ENCODE measurements at regions not wholly inside any gene's neighbourhood (a gene's known extent, or its start where the extent isn't known, plus 50 kb on each side); places are given as distances from the start of the nearest gene placed in this dataset.

DNA sequence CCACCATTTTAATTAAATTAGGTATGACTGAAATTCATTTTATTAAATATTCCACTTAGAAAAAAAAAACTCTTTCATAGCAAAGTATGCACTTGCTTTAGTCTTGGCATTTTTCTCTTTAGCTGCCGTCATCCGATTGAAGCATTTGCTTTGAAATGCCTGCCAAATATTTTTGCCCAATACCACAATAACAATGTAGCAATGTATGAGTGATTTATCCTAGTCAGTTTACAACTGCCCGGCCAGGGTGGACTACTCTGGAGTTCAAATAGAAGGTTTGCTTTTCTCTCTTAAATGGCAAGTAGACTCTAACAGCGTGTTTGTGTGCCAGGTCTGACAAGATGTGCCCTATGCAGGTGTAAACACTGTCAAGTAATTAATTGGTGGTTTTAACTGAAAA, 675.3 kb upstream of the SGCG start:
- ChIA-PET CTCF (no interaction called here), POLR2A (no interaction called here)
- H3K4me1 ChIP-seq (ENCODE audit: control insufficient read depth, extremely low read depth, insufficient read depth, low read length): no peaks in the 10 kb centered on the region
- dilution Hi-C loops (cut with MboI; ENCODE audit: extremely low pct_ligation_motif_present, low sequenced_read_pairs) (no loop called here), intact Hi-C loops (cut with micrococcal nuclease) (no loop called here)
- H3K27ac ChIP-seq (ENCODE audit: insufficient read depth, low read depth, low read length): no peak overlapping the region
- FAIRE-seq: no peak
- H3K4me2 ChIP-seq (ENCODE audit: insufficient read depth, low read length): no peak overlapping the region
- no peaks in the 10 kb centered on the region for H3K79me2 ChIP-seq (ENCODE audit: control insufficient read depth, insufficient read depth, low read length)
- BruUV-seq (replicated peaks): no TSS peak
- H2AFZ ChIP-seq (ENCODE audit: low read depth, low read length): no peak overlapping the region
- H3K4me3 ChIP-seq (replicated peaks in 1 of 3; ENCODE audit: insufficient read depth in 1 of 3, low read depth in 1 of 3, low read length in 3 of 3): no peak overlapping the region
- no peak for TF ChIP-seq GATA2 (IDR thresholded peaks at IDR 0.05; ENCODE audit: insufficient read depth, insufficient read length, low read depth, low read length)
- TF ChIP-seq JUN (IDR thresholded peaks at IDR 0.05; ENCODE audit: borderline replicate concordance, insufficient read depth, insufficient read length, low read depth): no peak
- no peak for TF ChIP-seq POLR2A (IDR thresholded peaks at IDR 0.05; ENCODE audit: low read depth, low read length)
- no peak for TF ChIP-seq POLR2AphosphoS5 (IDR thresholded peaks at IDR 0.05; ENCODE audit: insufficient read depth, low read depth, low read length)
- TF ChIP-seq FOS (IDR thresholded peaks at IDR 0.05; ENCODE audit: borderline replicate concordance, insufficient read depth, low read length): no peak
- no peak for TF ChIP-seq MYC (IDR thresholded peaks at IDR 0.05; ENCODE audit: low read depth, low read length)
- TF ChIP-seq, protein P1, sequence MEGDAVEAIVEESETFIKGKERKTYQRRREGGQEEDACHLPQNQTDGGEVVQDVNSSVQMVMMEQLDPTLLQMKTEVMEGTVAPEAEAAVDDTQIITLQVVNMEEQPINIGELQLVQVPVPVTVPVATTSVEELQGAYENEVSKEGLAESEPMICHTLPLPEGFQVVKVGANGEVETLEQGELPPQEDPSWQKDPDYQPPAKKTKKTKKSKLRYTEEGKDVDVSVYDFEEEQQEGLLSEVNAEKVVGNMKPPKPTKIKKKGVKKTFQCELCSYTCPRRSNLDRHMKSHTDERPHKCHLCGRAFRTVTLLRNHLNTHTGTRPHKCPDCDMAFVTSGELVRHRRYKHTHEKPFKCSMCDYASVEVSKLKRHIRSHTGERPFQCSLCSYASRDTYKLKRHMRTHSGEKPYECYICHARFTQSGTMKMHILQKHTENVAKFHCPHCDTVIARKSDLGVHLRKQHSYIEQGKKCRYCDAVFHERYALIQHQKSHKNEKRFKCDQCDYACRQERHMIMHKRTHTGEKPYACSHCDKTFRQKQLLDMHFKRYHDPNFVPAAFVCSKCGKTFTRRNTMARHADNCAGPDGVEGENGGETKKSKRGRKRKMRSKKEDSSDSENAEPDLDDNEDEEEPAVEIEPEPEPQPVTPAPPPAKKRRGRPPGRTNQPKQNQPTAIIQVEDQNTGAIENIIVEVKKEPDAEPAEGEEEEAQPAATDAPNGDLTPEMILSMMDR (IDR thresholded peaks at IDR 0.05; ENCODE audit: extremely low read depth in 1 of 2, insufficient read depth in 1 of 2, low read depth in 1 of 2, low read length in 2 of 2): no peak
- TF ChIP-seq MAX (IDR thresholded peaks at IDR 0.05; ENCODE audit: insufficient read depth, insufficient read length): no peak
- TF ChIP-seq EZH2 (IDR thresholded peaks at IDR 0.05; ENCODE audit: borderline replicate concordance, low read depth, low read length, severe bottlenecking): no peak
- DNase-seq (ENCODE audit: low read depth, low spot score): no peak
- H3K9ac ChIP-seq (replicated peaks; ENCODE audit: extremely low read depth, insufficient read depth, low read length): no peak overlapping the region
- H3K9me1 ChIP-seq (replicated peaks; ENCODE audit: control insufficient read depth, extremely low read depth, insufficient read depth, low read length): no peaks in the 10 kb centered on the region
- no peaks in the 10 kb centered on the region for H3K27me3 ChIP-seq (ENCODE audit: control insufficient read depth in 2 of 2, insufficient read depth in 2 of 2, low read length in 2 of 2)
- H3K36me3 ChIP-seq (ENCODE audit: control insufficient read depth in 2 of 2, extremely low read depth in 1 of 2, insufficient read depth in 2 of 2, low read length in 2 of 2): no peaks in the 10 kb centered on the region
- H4K20me1 ChIP-seq (replicated peaks; ENCODE audit: control insufficient read depth, extremely low read depth, insufficient read depth, low read length): no peaks in the 10 kb centered on the region
- H3K9me3 ChIP-seq (replicated peaks; ENCODE audit: control insufficient read depth, insufficient read depth, low read length): peaks cover 1% of the 10 kb centered on the region

All from endothelial cell of umbilical vein (primary cell).